Germinal center (tissue), 1 donor: ENCODE measurements at regions not wholly inside any gene's neighbourhood (a gene's known extent, or its start where the extent isn't known, plus 50 kb on each side); places are given as distances from the start of the nearest gene placed in this dataset.

ENCODE experiments used
- DNase-seq: peaks from one replicate; pipeline ENCODE4 v3.0.0; 2012; ENCODE audit warnings: mixed read lengths, low spot score

GRCh38 chr7:81648716-81649115 is 121.1 kb downstream of the HGF start:
- no peak for DNase-seq

DNA sequence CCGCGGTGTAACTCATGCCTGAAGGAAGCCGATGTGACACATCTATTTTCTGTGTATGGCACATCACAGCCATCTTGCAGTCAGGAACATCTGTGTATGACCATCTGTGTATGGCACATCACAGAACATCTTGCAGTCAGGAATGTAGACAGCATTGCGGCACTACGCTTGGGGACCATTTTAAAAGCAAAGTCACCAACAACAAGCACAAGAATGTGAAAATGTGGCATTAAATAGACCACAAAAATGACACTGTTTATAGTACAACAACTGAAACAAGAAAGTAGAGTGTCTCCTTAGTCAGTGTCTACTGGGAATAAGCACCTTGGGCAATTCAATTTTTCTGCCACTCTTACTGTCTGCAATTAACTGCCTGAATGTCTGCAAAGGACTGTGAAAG is 124.4 kb downstream of the HGF start:
- no peak for DNase-seq

GRCh38 chr7:81641873-81642272 is 128.0 kb downstream of the HGF start:
- DNase-seq = no peak

- no peak for DNase-seq
Measured at GRCh38 chr7:81638198-81638597, 131.6 kb downstream of the HGF start.

- DNase-seq = no peak
Measured at GRCh38 chr7:81637534-81637933, 132.3 kb downstream of the HGF start.

DNA sequence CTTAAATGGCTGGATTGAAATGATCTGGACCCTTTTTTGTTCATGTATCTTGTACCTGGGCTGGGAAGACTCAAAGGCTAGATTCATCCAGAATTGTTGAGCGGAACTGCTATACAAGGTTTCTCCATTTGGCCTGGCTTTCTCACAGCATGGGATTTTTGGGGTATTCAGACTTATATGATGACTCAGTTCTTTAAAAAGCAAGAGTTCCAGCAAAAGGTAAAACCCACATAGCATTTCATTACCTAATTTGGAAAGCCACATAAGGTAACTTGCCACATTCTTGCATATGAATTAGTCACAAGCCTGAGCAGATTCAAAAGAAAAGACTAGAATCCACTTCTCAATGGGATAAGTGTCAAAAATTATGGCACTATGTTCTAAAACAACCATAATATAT is 137.4 kb downstream of the HGF start:
- no peak for DNase-seq

GRCh38 chr7:81630600-81630999 is 139.2 kb downstream of the HGF start:
- no peak for DNase-seq

DNA sequence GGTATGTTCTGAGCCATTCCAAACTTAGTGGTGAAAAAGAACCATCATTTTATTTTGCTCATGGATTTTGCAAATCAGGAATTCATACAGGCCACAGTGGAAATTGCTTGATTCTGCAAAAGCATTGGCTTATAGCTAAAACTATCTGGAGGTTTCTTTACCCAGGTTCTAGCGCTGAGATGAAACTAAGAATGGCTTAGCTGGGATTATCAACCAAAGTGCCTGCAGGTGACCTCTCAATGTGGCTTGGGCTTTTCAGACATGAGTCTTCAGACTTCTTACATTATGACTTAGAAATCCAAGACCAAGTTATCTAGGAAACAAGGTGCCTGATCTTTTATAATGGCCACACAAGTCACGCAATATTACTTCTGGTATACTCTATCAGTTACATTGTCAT is 140.1 kb downstream of the HGF start:
- no peak for DNase-seq

DNA sequence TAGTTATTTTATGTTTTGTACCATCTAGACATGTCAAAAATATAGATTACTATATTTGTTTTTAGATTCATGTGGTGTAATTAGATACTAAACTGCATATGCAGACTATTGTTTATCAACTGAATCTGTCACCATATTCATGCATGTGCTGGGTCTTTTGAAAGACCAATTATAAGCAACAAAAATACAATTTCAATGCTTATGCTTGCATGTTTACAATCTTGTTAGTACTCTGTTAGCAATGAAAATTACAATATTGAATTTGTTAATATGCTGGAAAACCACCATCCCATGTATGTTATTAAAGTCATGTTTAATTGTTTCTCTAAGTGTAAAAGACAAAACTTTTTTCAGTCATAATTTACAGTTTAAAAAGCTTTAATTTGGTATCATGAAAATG is 140.9 kb downstream of the HGF start:
- DNase-seq = no peak

- no peak for DNase-seq
Measured at GRCh38 chr7:81627536-81628287, 142.1 kb downstream of the HGF start.

GRCh38 chr7:81626008-81626407 is 143.8 kb downstream of the HGF start:
- DNase-seq = no peak

- DNase-seq = no peak
Measured at GRCh38 chr7:81624650-81625631, 144.9 kb downstream of the HGF start.

GRCh38 chr7:81624021-81624592 is 145.7 kb downstream of the HGF start:
- DNase-seq = no peak

GRCh38 chr7:81623251-81623855 is 146.5 kb downstream of the HGF start:
- DNase-seq = no peak

DNA sequence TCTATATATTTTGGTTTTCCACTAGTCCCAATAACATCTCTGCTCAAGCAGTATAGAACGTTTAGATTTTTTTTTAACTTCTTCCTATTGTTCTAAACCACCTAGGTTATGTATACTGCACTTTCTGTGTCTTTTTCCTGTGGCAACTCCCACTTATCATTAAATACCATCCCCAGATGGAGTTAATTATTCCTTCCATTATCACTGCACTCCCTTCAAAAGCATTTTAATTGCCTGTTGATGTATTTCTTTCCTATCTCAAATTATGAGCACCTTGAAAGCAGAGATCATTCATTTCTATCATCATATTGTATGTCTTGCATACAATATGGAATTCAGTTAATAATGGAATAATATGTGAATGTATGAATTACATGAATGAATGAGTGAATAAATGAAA is 148.0 kb downstream of the HGF start:
- no peak for DNase-seq

DNA sequence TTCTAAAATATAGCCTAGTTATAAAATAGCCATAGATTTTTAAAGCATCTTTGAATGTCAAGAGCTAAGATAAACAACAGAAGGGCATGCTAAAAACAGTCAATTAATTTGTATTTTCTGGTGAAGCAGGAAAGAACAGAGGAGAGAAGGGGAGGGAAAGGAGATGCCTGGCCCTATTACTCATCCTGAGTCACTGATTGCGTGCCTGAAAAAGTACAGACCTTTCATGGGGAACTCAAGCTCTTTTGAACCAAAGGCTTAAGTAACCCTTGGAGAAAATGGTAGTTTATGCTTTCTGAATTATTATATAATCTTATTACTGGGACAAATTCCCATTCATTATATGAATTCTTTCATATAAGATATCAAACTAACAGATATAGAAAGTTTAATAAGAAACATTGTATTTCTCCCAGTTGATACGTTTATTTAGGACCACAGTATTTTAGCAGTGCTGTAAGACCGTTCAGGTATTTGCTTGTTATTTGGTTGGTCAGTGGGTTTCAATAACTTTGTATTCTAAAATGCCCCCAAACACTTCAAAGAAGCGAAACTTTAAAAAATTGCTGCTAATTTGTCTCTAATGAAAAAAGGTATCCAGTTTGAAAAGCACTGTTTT is 151.3 kb downstream of the HGF start:
- DNase-seq = no peak

GRCh38 chr7:81616951-81617350 is 152.9 kb downstream of the HGF start:
- DNase-seq = no peak

- DNase-seq = no peak
Measured at GRCh38 chr7:81611805-81612204, 158.0 kb downstream of the HGF start.

DNA sequence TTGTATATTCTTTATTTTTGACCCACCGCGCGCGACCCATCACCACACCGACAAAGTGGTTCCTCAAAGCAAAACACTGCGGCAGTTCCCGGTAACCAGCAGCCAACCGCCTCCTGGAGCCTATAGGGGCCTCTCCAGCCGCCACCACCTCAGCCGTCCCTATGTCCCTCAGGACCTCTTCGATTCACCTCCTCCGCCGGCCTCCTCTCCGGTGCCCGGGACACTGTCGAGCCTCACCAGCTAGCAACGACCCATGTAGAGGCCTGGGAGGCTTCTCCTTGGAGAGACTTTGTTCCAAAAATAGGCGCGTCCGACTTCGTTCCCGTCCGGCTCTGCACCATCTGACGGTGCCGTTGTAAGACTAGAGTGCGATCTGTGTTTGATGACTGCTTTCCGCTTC is 158.8 kb downstream of the HGF start:
- no peak for DNase-seq

DNA sequence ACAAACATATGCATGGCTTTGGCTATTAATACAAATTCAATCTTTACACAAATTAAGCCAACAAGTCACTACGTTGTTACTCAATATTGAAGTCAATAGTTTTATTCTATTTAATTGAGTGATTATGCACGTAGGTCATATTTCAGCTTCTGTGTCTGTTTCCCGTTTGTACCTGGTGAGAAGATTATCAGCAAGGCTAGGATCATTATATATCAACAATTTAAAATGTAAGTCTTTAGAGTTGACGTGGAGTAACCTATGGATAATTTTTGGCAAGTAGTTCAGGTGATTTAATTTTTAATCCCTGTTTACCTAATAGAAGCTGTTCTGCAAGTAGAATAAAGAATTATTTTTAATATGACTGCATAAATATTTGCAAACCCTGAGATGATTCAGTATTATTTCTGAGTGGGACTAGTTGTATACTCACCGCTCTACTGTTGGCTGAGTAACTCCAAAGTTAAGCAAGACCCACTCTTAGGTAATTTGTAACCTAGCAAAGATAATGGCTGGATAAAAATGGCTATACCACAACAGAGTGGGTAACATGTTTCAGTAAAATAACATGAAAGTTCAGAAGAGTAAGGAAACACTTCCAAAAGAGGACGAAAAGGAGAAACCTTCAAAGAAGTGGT is 161.0 kb downstream of the HGF start:
- no peak for DNase-seq

GRCh38 chr7:81607987-81608386 is 161.9 kb downstream of the HGF start:
- DNase-seq = no peak
